GM13976 (cell line): ENCODE measurements at regions not wholly inside any gene's neighbourhood (a gene's known extent, or its start where the extent isn't known, plus 50 kb on each side); places are given as distances from the start of the nearest gene placed in this dataset.

ENCODE experiments used
- DNase-seq: peaks from one replicate; pipeline ENCODE4 v3.0.0; 2012; ENCODE audit warnings: low spot score
- CTCF ChIP-seq: IDR thresholded peaks from 2 replicates; pipeline ENCODE4 v1.5.1; 2012; ENCODE audit warnings: borderline replicate concordance, mild to moderate bottlenecking; ENCODE audit not compliant: insufficient read depth; ENCODE audit errors: extremely low read depth, missing control alignments, control extremely low read depth
- in situ Hi-C: fragments of 300-500 bp; cut with MboI; formaldehyde crosslinking; loops from one replicate; pipeline ENCODE4 v1.12.0; 2022; ENCODE audit warnings: low sequenced_read_pairs, mixed read lengths, inconsistent platforms; ENCODE audit not compliant: unreplicated experiment

GRCh38 chr6:44010411-44011349 lies 116.6 kb downstream of the MRPL14 start:
- DNase-seq, result no peak
- TF ChIP-seq CTCF, result no peak
- in situ Hi-C loops, result no loop called here

- no peak for TF ChIP-seq CTCF
- no peak for DNase-seq
- in situ Hi-C loops, result no loop called here
Observed at GRCh38 chr6:44009425-44010321, 117.6 kb downstream of the MRPL14 start.

GRCh38 chr6:44008821-44009370 lies 118.4 kb downstream of the MRPL14 start:
- TF ChIP-seq CTCF, result no peak
- no peak for DNase-seq
- in situ Hi-C loops, result no loop called here

GRCh38 chr6:44007818-44008621 lies 119.2 kb downstream of the MRPL14 start:
- in situ Hi-C loops, result no loop called here
- no peak for TF ChIP-seq CTCF
- no peak for DNase-seq

GRCh38 chr6:44006872-44007303 lies 120.4 kb downstream of the MRPL14 start:
- DNase-seq, result no peak
- TF ChIP-seq CTCF, result no peak
- in situ Hi-C loops, result no loop called here
